Esophagus muscularis mucosa (tissue), 4 donors: ENCODE measurements at regions not wholly inside any gene's neighbourhood (a gene's known extent, or its start where the extent isn't known, plus 50 kb on each side); places are given as distances from the start of the nearest gene placed in this dataset.

ENCODE experiments used
- DNase-seq: peaks from one replicate; pipeline ENCODE4 v3.0.0-alpha.2; 2017; ENCODE audit errors: extremely low spot score
- H3K27ac ChIP-seq, 4 donors: fragments of 200-600 bp; sonication (generic); replicated peaks in 1 of 4; 1 replicate in 3 of 4; 2 replicates in 1 of 4; pipeline ENCODE4 v1.5.1; 2016 to 2019; ENCODE audit warnings: mild to moderate bottlenecking in 1 of 4
- H3K27me3 ChIP-seq, 4 donors: fragments of 200-600 bp; sonication (generic); one replicate each; pipeline versions ENCODE4 v1.5.1 to v1.6.0; 2016 to 2019
- H3K36me3 ChIP-seq, 4 donors: fragments of 200-600 bp; sonication (generic); one replicate each; pipeline ENCODE4 v1.5.1; 2016 to 2019
- H3K4me1 ChIP-seq, 4 donors: fragments of 200-600 bp; sonication (generic); one replicate each; pipeline ENCODE4 v1.5.1; 2016 to 2019
- H3K4me3 ChIP-seq, 4 donors: fragments of 200-600 bp; sonication (generic); 1 replicate in 2 of 4; 2 replicates in 2 of 4; pipeline ENCODE4 v1.5.1; 2016 to 2019; ENCODE audit warnings: mild to moderate bottlenecking in 4 of 4, moderate library complexity in 1 of 4
- H3K9me3 ChIP-seq, 4 donors: fragments of 200-600 bp; sonication (generic); 1 replicate in 3 of 4; 2 replicates in 1 of 4; pipeline ENCODE4 v1.5.1; 2016 to 2019
- CTCF ChIP-seq, 3 experiments: fragments of 200-600 bp in 2 of 3; fragments of 450-650 bp in 1 of 3; sonication (generic) in 2 of 3; IDR thresholded peaks; one replicate each; pipeline ENCODE4 v1.5.1; 2017 to 2019; ENCODE audit warnings: antibody characterized with exemption in 3 of 3, mild to moderate bottlenecking in 2 of 3, moderate library complexity in 1 of 3
- EP300 ChIP-seq: sonication (generic); formaldehyde crosslinking; IDR thresholded peaks from one replicate; pipeline ENCODE4 v1.6.1; 2017; ENCODE audit warnings: antibody characterized with exemption
- POLR2A ChIP-seq: fragments of 450-650 bp; IDR thresholded peaks from one replicate; pipeline ENCODE4 v1.6.1; 2017; ENCODE audit warnings: antibody characterized with exemption, moderate library complexity, mild to moderate bottlenecking, low read depth
- POLR2AphosphoS5 ChIP-seq, 2 donors: sonication (generic); formaldehyde crosslinking; IDR thresholded peaks; one replicate each; pipeline ENCODE4 v1.6.1; 2017; ENCODE audit warnings: antibody characterized with exemption in 2 of 2
- whole genome bisulfite sequencing: methylation state at CpG from one replicate; pipeline ENCODE4 v1.1.5; 2018; 5-methylcytosine and 5-hydroxymethylcytosine counted together
- intact Hi-C: fragments of 100-400 bp; cut with DNase I; formaldehyde crosslinking; loops from one replicate; pipeline ENCODE4 v1.15.1; 2023

GRCh38 chr5:67495072-67495471 is 298.5 kb upstream of the CD180 start:
- H3K27me3 ChIP-seq = no peaks in the 10 kb centered on the region
- no peak overlapping the region for H3K4me3 ChIP-seq
- H3K4me1 ChIP-seq = peaks cover 12 to 61% (median 42%) of the 10 kb centered on the region in 4 donors
- WGBS = 81% methylated on average over 3 of the region's 3 CpGs
- intact Hi-C loops = loop anchor here (10.0 kb wide), 1 partner anchor 250 kb away; no protein-coding TSS in a partner anchor
- H3K9me3 ChIP-seq = peaks cover 0 to 4% (median 2%) of the 10 kb centered on the region in 4 donors
- peak overlapping the region; percentile 56 to 64 (median 56) for H3K27ac ChIP-seq
- no peaks in the 10 kb centered on the region for H3K36me3 ChIP-seq
- TF ChIP-seq POLR2A (no peak), EP300 (no peak), POLR2AphosphoS5 (IDR thresholded peaks at IDR 0.05) (no peak), CTCF (IDR thresholded peaks at IDR 0.05) (no peak)
- DNase-seq = no peak

GRCh38 chr5:67494186-67494855 is 297.7 kb upstream of the CD180 start:
- Histone ChIP-seq H3K36me3 (no peaks in the 10 kb centered on the region), H3K4me1 (peaks cover 12 to 62% (median 42%) of the 10 kb centered on the region in 4 donors), H3K27ac (peak overlapping the region; percentile 56 to 64 (median 56)), H3K4me3 (no peak overlapping the region), H3K9me3 (peaks cover 0 to under 1% (median 0%) of the 10 kb centered on the region in 4 donors), H3K27me3 (no peaks in the 10 kb centered on the region)
- no peak for DNase-seq
- intact Hi-C loops = loop anchor here (10.0 kb wide), 1 partner anchor 250 kb away; no protein-coding TSS in a partner anchor
- WGBS = 70% methylated on average over 14 of the region's 14 CpGs
- TF ChIP-seq POLR2A (no peak), CTCF (IDR thresholded peaks at IDR 0.05) (no peak), EP300 (no peak), POLR2AphosphoS5 (IDR thresholded peaks at IDR 0.05) (no peak)

GRCh38 chr5:67493676-67494075 is 297.1 kb upstream of the CD180 start:
- intact Hi-C loops = loop anchor here (10.0 kb wide), 1 partner anchor 249 kb away; no protein-coding TSS in a partner anchor
- WGBS = 84% methylated on average over 2 of the region's 2 CpGs
- no peak for DNase-seq

GRCh38 chr5:67490543-67491321 is 294.1 kb upstream of the CD180 start:
- intact Hi-C loops = loop anchor here (10.0 kb wide), 1 partner anchor 246 kb away; no protein-coding TSS in a partner anchor
- H3K27me3 ChIP-seq = no peaks in the 10 kb centered on the region
- H3K9me3 ChIP-seq = no peaks in the 10 kb centered on the region
- H3K36me3 ChIP-seq = no peaks in the 10 kb centered on the region
- peak overlapping the region; percentile 17 to 70 (median 56) for H3K27ac ChIP-seq
- DNase-seq = no peak
- H3K4me3 ChIP-seq = no peak overlapping the region
- peaks cover 12 to 50% (median 39%) of the 10 kb centered on the region in 4 donors for H3K4me1 ChIP-seq
- no peak for TF ChIP-seq CTCF (IDR thresholded peaks at IDR 0.05)
- peak in 1 of 2 donors; percentile 35 for TF ChIP-seq POLR2AphosphoS5 (IDR thresholded peaks at IDR 0.05)
- WGBS = 71% methylated on average over 8 of the region's 8 CpGs

More at GRCh38 chr5:67493676-67494075, 297.1 kb upstream of the CD180 start:
- peak overlapping the region in 2 of 4 donors; percentile 56 for H3K27ac ChIP-seq
- TF ChIP-seq POLR2A (no peak), CTCF (IDR thresholded peaks at IDR 0.05) (peak in 1 of 3 experiments; percentile 28), EP300 (no peak)
- no peak overlapping the region for H3K4me3 ChIP-seq
- H3K4me1 ChIP-seq = peaks cover 12 to 62% (median 42%) of the 10 kb centered on the region in 4 donors
- no peaks in the 10 kb centered on the region for H3K36me3 ChIP-seq
- H3K9me3 ChIP-seq = no peaks in the 10 kb centered on the region
- H3K27me3 ChIP-seq = no peaks in the 10 kb centered on the region
